ENCODE measurements at regions not wholly inside any gene's neighbourhood (a gene's known extent, or its start where the extent isn't known, plus 50 kb on each side); places are given as distances from the start of the nearest gene placed in this dataset.
"Not testable (repeated sequence)": the region's sequence is repeated elsewhere in the genome, so short reads cannot be mapped to it uniquely, and the experiment has no call there.

GRCh38 chr11:49298017-49298416, 89.6 kb upstream of the FOLH1 start:
- not testable (repeated sequence) for TF ChIP-seq CTCF (conservative IDR thresholded peaks at IDR 0.05; ENCODE audit: low read depth in 2 of 2); NANOG (IDR thresholded peaks at IDR 0.05; ENCODE audit: borderline replicate concordance); POLR2AphosphoS5 (IDR thresholded peaks at IDR 0.05; ENCODE audit: low read depth); EZH2 (IDR thresholded peaks at IDR 0.05; ENCODE audit: low read depth, unreplicated experiment); EZH2phosphoT487 (IDR thresholded peaks at IDR 0.05; ENCODE audit: unreplicated experiment); REST (IDR thresholded peaks at IDR 0.05; ENCODE audit: unreplicated experiment); CREB1 (CRISPR knock-in tag; IDR thresholded peaks at IDR 0.05; ENCODE audit: low read depth); ZNF331 (CRISPR knock-in tag; IDR thresholded peaks at IDR 0.05; ENCODE audit: low read depth); STAT1 (IDR thresholded peaks at IDR 0.05; ENCODE audit: unreplicated experiment)
- TF ChIP-seq ZNF114 (CRISPR knock-in tag; IDR thresholded peaks at IDR 0.05), result peak; percentile 81; the same call in 1 of the 2 replicates
- peak; percentile 51 for TF ChIP-seq JUNB (IDR thresholded peaks at IDR 0.05; ENCODE audit: unreplicated experiment)
- TF ChIP-seq, protein P1, sequence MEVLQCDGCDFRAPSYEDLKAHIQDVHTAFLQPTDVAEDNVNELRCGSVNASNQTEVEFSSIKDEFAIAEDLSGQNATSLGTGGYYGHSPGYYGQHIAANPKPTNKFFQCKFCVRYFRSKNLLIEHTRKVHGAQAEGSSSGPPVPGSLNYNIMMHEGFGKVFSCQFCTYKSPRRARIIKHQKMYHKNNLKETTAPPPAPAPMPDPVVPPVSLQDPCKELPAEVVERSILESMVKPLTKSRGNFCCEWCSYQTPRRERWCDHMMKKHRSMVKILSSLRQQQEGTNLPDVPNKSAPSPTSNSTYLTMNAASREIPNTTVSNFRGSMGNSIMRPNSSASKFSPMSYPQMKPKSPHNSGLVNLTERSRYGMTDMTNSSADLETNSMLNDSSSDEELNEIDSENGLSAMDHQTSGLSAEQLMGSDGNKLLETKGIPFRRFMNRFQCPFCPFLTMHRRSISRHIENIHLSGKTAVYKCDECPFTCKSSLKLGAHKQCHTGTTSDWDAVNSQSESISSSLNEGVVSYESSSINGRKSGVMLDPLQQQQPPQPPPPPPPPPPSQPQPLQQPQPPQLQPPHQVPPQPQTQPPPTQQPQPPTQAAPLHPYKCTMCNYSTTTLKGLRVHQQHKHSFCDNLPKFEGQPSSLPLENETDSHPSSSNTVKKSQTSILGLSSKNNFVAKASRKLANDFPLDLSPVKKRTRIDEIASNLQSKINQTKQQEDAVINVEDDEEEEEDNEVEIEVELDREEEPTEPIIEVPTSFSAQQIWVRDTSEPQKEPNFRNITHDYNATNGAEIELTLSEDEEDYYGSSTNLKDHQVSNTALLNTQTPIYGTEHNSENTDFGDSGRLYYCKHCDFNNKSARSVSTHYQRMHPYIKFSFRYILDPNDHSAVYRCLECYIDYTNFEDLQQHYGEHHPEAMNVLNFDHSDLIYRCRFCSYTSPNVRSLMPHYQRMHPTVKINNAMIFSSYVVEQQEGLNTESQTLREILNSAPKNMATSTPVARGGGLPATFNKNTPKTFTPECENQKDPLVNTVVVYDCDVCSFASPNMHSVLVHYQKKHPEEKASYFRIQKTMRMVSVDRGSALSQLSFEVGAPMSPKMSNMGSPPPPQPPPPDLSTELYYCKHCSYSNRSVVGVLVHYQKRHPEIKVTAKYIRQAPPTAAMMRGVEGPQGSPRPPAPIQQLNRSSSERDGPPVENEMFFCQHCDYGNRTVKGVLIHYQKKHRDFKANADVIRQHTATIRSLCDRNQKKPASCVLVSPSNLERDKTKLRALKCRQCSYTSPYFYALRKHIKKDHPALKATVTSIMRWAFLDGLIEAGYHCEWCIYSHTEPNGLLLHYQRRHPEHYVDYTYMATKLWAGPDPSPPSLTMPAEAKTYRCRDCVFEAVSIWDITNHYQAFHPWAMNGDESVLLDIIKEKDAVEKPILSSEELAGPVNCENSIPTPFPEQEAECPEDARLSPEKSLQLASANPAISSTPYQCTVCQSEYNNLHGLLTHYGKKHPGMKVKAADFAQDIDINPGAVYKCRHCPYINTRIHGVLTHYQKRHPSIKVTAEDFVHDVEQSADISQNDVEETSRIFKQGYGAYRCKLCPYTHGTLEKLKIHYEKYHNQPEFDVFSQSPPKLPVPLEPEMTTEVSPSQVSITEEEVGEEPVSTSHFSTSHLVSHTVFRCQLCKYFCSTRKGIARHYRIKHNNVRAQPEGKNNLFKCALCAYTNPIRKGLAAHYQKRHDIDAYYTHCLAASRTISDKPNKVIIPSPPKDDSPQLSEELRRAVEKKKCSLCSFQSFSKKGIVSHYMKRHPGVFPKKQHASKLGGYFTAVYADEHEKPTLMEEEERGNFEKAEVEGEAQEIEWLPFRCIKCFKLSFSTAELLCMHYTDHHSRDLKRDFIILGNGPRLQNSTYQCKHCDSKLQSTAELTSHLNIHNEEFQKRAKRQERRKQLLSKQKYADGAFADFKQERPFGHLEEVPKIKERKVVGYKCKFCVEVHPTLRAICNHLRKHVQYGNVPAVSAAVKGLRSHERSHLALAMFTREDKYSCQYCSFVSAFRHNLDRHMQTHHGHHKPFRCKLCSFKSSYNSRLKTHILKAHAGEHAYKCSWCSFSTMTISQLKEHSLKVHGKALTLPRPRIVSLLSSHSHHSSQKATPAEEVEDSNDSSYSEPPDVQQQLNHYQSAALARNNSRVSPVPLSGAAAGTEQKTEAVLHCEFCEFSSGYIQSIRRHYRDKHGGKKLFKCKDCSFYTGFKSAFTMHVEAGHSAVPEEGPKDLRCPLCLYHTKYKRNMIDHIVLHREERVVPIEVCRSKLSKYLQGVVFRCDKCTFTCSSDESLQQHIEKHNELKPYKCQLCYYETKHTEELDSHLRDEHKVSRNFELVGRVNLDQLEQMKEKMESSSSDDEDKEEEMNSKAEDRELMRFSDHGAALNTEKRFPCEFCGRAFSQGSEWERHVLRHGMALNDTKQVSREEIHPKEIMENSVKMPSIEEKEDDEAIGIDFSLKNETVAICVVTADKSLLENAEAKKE (CRISPR knock-in tag; IDR thresholded peaks at IDR 0.05), result peak; percentile 89
- TF ChIP-seq, protein P2, sequence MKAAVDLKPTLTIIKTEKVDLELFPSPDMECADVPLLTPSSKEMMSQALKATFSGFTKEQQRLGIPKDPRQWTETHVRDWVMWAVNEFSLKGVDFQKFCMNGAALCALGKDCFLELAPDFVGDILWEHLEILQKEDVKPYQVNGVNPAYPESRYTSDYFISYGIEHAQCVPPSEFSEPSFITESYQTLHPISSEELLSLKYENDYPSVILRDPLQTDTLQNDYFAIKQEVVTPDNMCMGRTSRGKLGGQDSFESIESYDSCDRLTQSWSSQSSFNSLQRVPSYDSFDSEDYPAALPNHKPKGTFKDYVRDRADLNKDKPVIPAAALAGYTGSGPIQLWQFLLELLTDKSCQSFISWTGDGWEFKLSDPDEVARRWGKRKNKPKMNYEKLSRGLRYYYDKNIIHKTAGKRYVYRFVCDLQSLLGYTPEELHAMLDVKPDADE (IDR thresholded peaks at IDR 0.05), result not testable (repeated sequence)
